IMR-90 (cell line): ENCODE measurements at regions not wholly inside any gene's neighbourhood (a gene's known extent, or its start where the extent isn't known, plus 50 kb on each side); places are given as distances from the start of the nearest gene placed in this dataset.
A peak's percentile ranks its signal among the peaks of the same experiment; 100 is the strongest.

Experiments used
- ATAC-seq: fragments of 200-7000 bp; cut with Tn5 transposase; 2 replicates; pipeline ENCODE4 v1.9.1; 2020; ENCODE audit warnings: low read depth, mild to moderate bottlenecking, moderate library complexity
- BruUV-seq: library from RNA; stranded (reverse); fragments of 400-500 nt; replicated peaks from 2 replicates; lab custom pipeline; 2021; lab: Mats Ljungman, UMichigan
- CTCF ChIA-PET: fragments of 300-600 bp; formaldehyde crosslinking; extraction: SDS; loops from one replicate; lab custom pipeline; 2021; ENCODE audit warnings: antibody characterized with exemption; lab: Yijun Ruan, JAX
- POLR2A ChIA-PET: fragments of 300-600 bp; sonication (Branson Sonifier 250); formaldehyde crosslinking; loops from one replicate; lab custom pipeline; 2022; ENCODE audit warnings: antibody characterized with exemption; ENCODE audit not compliant: unreplicated experiment; lab: Charles Lee
- DNase-seq: peaks from one replicate; pipeline ENCODE4 v3.0.0; 2013
- H2AFZ ChIP-seq: replicated peaks from 2 replicates; pipeline ENCODE3; 2013; ENCODE audit warnings: low read length, mild to moderate bottlenecking; ENCODE audit not compliant: poor library complexity
- H2AK5ac ChIP-seq: 2 replicates; pipeline ENCODE4 v1.6.1; 2013; ENCODE audit warnings: low read depth, low read length, inconsistent platforms
- H2AK9ac ChIP-seq: replicated peaks from 2 replicates; pipeline ENCODE3; 2013; ENCODE audit warnings: mild to moderate bottlenecking, low read depth, low read length, moderate library complexity; ENCODE audit not compliant: poor library complexity
- H2BK120ac ChIP-seq: 2 replicates; pipeline ENCODE4 v1.6.1; 2013; ENCODE audit warnings: low read depth, low read length, inconsistent platforms
- H2BK15ac ChIP-seq: 3 replicates; pipeline ENCODE4 v1.6.1; 2013; ENCODE audit warnings: low read depth, low read length, inconsistent platforms
- H2BK20ac ChIP-seq: 2 replicates; pipeline ENCODE4 v1.6.1; 2013; ENCODE audit warnings: low read depth, mild to moderate bottlenecking, inconsistent platforms, low read length, moderate library complexity
- H2BK5ac ChIP-seq: 2 replicates; pipeline ENCODE4 v1.6.1; 2013; ENCODE audit warnings: mild to moderate bottlenecking, low read depth, low read length, inconsistent platforms; ENCODE audit not compliant: poor library complexity, severe bottlenecking
- H3K14ac ChIP-seq: replicated peaks from 2 replicates; pipeline ENCODE4 v1.6.1; 2013; ENCODE audit warnings: low read depth, low read length, inconsistent platforms
- H3K18ac ChIP-seq: 2 replicates; pipeline ENCODE4 v1.6.1; 2013; ENCODE audit warnings: low read depth, low read length, control low read depth
- H3K23ac ChIP-seq: 2 replicates; pipeline ENCODE4 v1.6.1; 2013; ENCODE audit warnings: low read depth, low read length, inconsistent platforms
- H3K27ac ChIP-seq: 2 replicates; pipeline ENCODE4 v1.5.1; 2013; ENCODE audit warnings: mild to moderate bottlenecking, control low read depth, low read length; ENCODE audit not compliant: insufficient read depth
- H3K27me3 ChIP-seq: 2 replicates; pipeline ENCODE4 v1.6.1; 2013; ENCODE audit warnings: low read length; ENCODE audit not compliant: control insufficient read depth, insufficient read depth
- H3K36me3 ChIP-seq: 2 replicates; pipeline ENCODE4 v1.6.1; 2013; ENCODE audit warnings: low read length, mixed read lengths; ENCODE audit not compliant: control insufficient read depth, insufficient read depth
- H3K4ac ChIP-seq: 2 replicates; pipeline ENCODE4 v1.6.1; 2013; ENCODE audit warnings: low read depth, low read length, inconsistent platforms
- H3K4me1 ChIP-seq: 2 replicates; pipeline ENCODE4 v1.6.1; 2013; ENCODE audit warnings: low read length, mixed read lengths; ENCODE audit not compliant: control insufficient read depth, insufficient read depth
- H3K4me2 ChIP-seq: 2 replicates; pipeline ENCODE4 v1.6.1; 2013; ENCODE audit warnings: low read depth, mild to moderate bottlenecking, control low read depth, low read length, moderate library complexity
- H3K4me3 ChIP-seq: 2 replicates; pipeline ENCODE4 v1.5.1; 2013; ENCODE audit warnings: low read depth, mild to moderate bottlenecking, control low read depth, low read length, moderate library complexity; ENCODE audit not compliant: insufficient read depth
- H3K56ac ChIP-seq: 2 replicates; pipeline ENCODE4 v1.6.1; 2013; ENCODE audit warnings: low read length, inconsistent platforms; ENCODE audit not compliant: insufficient read depth; ENCODE audit errors: extremely low read depth
- H3K79me1 ChIP-seq, 2 experiments: 2 replicates each; pipeline ENCODE4 v1.6.1; 2013; ENCODE audit warnings: low read length in 2 of 2, inconsistent platforms in 1 of 2, low read depth in 1 of 2
- H3K9ac ChIP-seq: 2 replicates; pipeline ENCODE4 v1.6.1; 2013; ENCODE audit warnings: low read depth, low read length, control low read depth
- H3K9me1 ChIP-seq: 2 replicates; pipeline ENCODE4 v1.6.1; 2013; ENCODE audit warnings: low read length, inconsistent platforms; ENCODE audit not compliant: insufficient read depth
- H3K9me3 ChIP-seq: 2 replicates; pipeline ENCODE4 v1.6.1; 2013; ENCODE audit warnings: low read length; ENCODE audit not compliant: control insufficient read depth, insufficient read depth
- H4K20me1 ChIP-seq: 2 replicates; pipeline ENCODE4 v1.6.1; 2013; ENCODE audit warnings: low read length, inconsistent platforms; ENCODE audit not compliant: insufficient read depth
- H4K5ac ChIP-seq: 2 replicates; pipeline ENCODE4 v1.6.1; 2013; ENCODE audit warnings: mild to moderate bottlenecking, low read depth, low read length, control low read depth
- H4K8ac ChIP-seq, 2 experiments: 2 replicates each; pipeline ENCODE4 v1.6.1; 2013; ENCODE audit warnings: low read depth in 2 of 2, low read length in 2 of 2, control low read depth in 1 of 2, inconsistent platforms in 1 of 2
- H4K91ac ChIP-seq: 2 replicates; pipeline ENCODE4 v1.6.1; 2013; ENCODE audit warnings: low read depth, low read length, inconsistent platforms; ENCODE audit not compliant: insufficient read depth
- SMC3 ChIP-seq: fragments of 150-350 bp; IDR thresholded peaks from 2 replicates; pipeline ENCODE4 v1.6.1; 2016; ENCODE audit warnings: low read depth, mild to moderate bottlenecking, antibody characterized with exemption, low read length, moderate library complexity
- WGBS, 2 experiments: methylation state at CpG; one replicate each; pipeline versions ENCODE4 v1.1.5 to v1.1.7; 2013; ENCODE audit warnings: missing lambda C conversion rate in 2 of 2; ENCODE audit not compliant: insufficient read length in 1 of 2; ENCODE audit errors: extremely low coverage in 2 of 2; 5-methylcytosine and 5-hydroxymethylcytosine counted together
- dilution Hi-C: fragments of 300-500 bp; cut with HindIII; formaldehyde crosslinking; loops from one replicate; pipeline ENCODE4 v1.14.3; 2018; ENCODE audit warnings: low sequenced_read_pairs; ENCODE audit not compliant: unreplicated experiment
- in situ Hi-C: fragments of 300-500 bp; cut with MboI; formaldehyde crosslinking; loops from 3 replicates; pipeline ENCODE4 v1.14.3; 2019; ENCODE audit warnings: low sequenced_read_pairs, inconsistent platforms, mixed read lengths
- intact Hi-C: fragments of 100-400 bp; cut with micrococcal nuclease; formaldehyde crosslinking; loops from 2 replicates; pipeline ENCODE4 v1.10.0; 2022

- H3K14ac ChIP-seq: no peak overlapping the region
- H2AK5ac ChIP-seq: no peak overlapping the region
- dilution Hi-C loops: no loop called here
- no peaks in the 10 kb centered on the region for H3K9me1 ChIP-seq
- H2AFZ ChIP-seq: peak overlapping the region; percentile 32
- H4K5ac ChIP-seq: no peak overlapping the region
- H3K9ac ChIP-seq: no peak overlapping the region
- peaks cover 2% of the 10 kb centered on the region; the same call in 1 of the 2 replicates for H3K4me1 ChIP-seq
- H3K27me3 ChIP-seq: peaks cover 4% of the 10 kb centered on the region; the same call in 1 of the 2 replicates
- H2BK20ac ChIP-seq: no peak overlapping the region
- DNase-seq (no peak), ATAC-seq (no peak)
- intact Hi-C loops: no loop called here
- H3K79me1 ChIP-seq: no peaks in the 10 kb centered on the region
- no TSS peak for BruUV-seq
- no peak overlapping the region for H3K18ac ChIP-seq
- H3K56ac ChIP-seq: no peak overlapping the region
- no peak overlapping the region for H4K8ac ChIP-seq
- H2BK15ac ChIP-seq: no peak overlapping the region
- TF ChIP-seq SMC3: no peak
- H3K23ac ChIP-seq: no peak overlapping the region
- H3K4me2 ChIP-seq: no peak overlapping the region
- no peaks in the 10 kb centered on the region for H4K20me1 ChIP-seq
- no peaks in the 10 kb centered on the region for H3K36me3 ChIP-seq
- no peak overlapping the region for H3K4ac ChIP-seq
- in situ Hi-C loops: no loop called here
- H4K91ac ChIP-seq: no peak overlapping the region
- no peak overlapping the region for H3K4me3 ChIP-seq
- H3K27ac ChIP-seq: no peak overlapping the region
- no peak overlapping the region for H2AK9ac ChIP-seq
- H2BK5ac ChIP-seq: no peak overlapping the region
- CTCF ChIA-PET: no interaction called here
- peaks cover 5% of the 10 kb centered on the region; the same call in 1 of the 2 replicates for H3K9me3 ChIP-seq
- 61% methylated on average over 3 of the region's 5 CpGs; no CpG with 5 or more reads in 1 of the 2 experiments for WGBS, 2 experiments
- no peak overlapping the region for H2BK120ac ChIP-seq
- POLR2A ChIA-PET: no interaction called here
Observed at GRCh38 chr11:119547511-119547910, 124.5 kb upstream of the THY1 start.
